K562 (cell line): ENCODE measurements at regions not wholly inside any gene's neighbourhood (a gene's known extent, or its start where the extent isn't known, plus 50 kb on each side); places are given as distances from the start of the nearest gene placed in this dataset.

ENCODE experiments used
- ATAC-seq: fragments of 200-7000 bp; cut with Tn5 transposase; 3 replicates; pipeline ENCODE4 v1.9.1; 2020; ENCODE audit warnings: moderate library complexity
- BruUV-seq: library from RNA; stranded (reverse); fragments of 400-500 nt; replicated peaks from 2 replicates; lab custom pipeline; 2021; lab: Mats Ljungman, UMichigan
- CTCF ChIA-PET: fragments of 300-600 bp; formaldehyde crosslinking; extraction: SDS; loops from one replicate; lab custom pipeline; 2021; ENCODE audit warnings: low intra/inter-chr PET ratio; lab: Yijun Ruan, JAX
- POLR2A ChIA-PET: fragments of 300-600, 350-650 bp; sonication (Branson Sonifier 250); formaldehyde crosslinking; extraction: SDS; loops from one replicate; lab custom pipeline; 2021; ENCODE audit warnings: antibody characterized with exemption, inconsistent platforms; lab: Yijun Ruan, JAX
- DNase-seq, 4 experiments: peaks; one replicate each; pipeline versions ENCODE4 v3.0.0 to v3.0.0-alpha.2; 2011 to 2018; ENCODE audit warnings: low spot score in 3 of 4, mixed read lengths in 3 of 4; ENCODE audit errors: extremely low read depth in 1 of 4
- FAIRE-seq: peaks from 2 replicates; lab custom pipeline; 2011; peaks lifted over from hg19 to GRCh38; lab: Jason Lieb, UNC
- H2AFZ ChIP-seq: 2 replicates; pipeline ENCODE4 v1.6.0; 2011; ENCODE audit warnings: low read depth, low read length, control low read depth, inconsistent platforms
- H3K27ac ChIP-seq: fragments of 200-600 bp; 3 replicates; pipeline ENCODE4 v1.8.0; 2011; ENCODE audit warnings: low read depth, mild to moderate bottlenecking, control low read depth, inconsistent platforms, low read length, moderate library complexity, mixed read lengths; ENCODE audit errors: extremely low read depth
- H3K27me3 ChIP-seq, 2 experiments: fragments of 300-600 bp in 1 of 2; 2 replicates in 1 of 2; 3 replicates in 1 of 2; pipeline versions ENCODE4 v1.6.0 to v1.8.0; 2011; ENCODE audit warnings: inconsistent platforms in 2 of 2, low read length in 2 of 2, mild to moderate bottlenecking in 1 of 2, mixed read lengths in 1 of 2, moderate library complexity in 1 of 2; ENCODE audit not compliant: control insufficient read depth in 2 of 2, insufficient read depth in 2 of 2
- H3K36me3 ChIP-seq: fragments of 300-600 bp; 3 replicates; pipeline ENCODE4 v1.8.0; 2011; ENCODE audit warnings: mild to moderate bottlenecking, low read length, inconsistent platforms; ENCODE audit not compliant: control insufficient read depth, insufficient read depth
- H3K4me1 ChIP-seq, 2 experiments: fragments of 200-600 bp in 1 of 2; replicated peaks in 1 of 2; 2 replicates in 1 of 2; 3 replicates in 1 of 2; pipeline versions ENCODE4 v1.5.1 to v1.8.0; 2011; ENCODE audit warnings: inconsistent platforms in 2 of 2, low read length in 2 of 2, mild to moderate bottlenecking in 1 of 2, mixed read lengths in 1 of 2, moderate library complexity in 1 of 2; ENCODE audit not compliant: control insufficient read depth in 2 of 2, insufficient read depth in 2 of 2
- H3K4me2 ChIP-seq: 2 replicates; pipeline ENCODE4 v1.6.1; 2011; ENCODE audit warnings: low read length, control low read depth, inconsistent platforms, mixed read lengths; ENCODE audit not compliant: insufficient read depth
- H3K4me3 ChIP-seq: fragments of 200-600 bp; sonication (generic), shearing (Covaris generic); 2 replicates; pipeline ENCODE4 v1.5.1; 2016; ENCODE audit warnings: control low read depth, inconsistent platforms
- H3K79me2 ChIP-seq: fragments of 200-600 bp; 3 replicates; pipeline ENCODE4 v1.8.0; 2011; ENCODE audit warnings: low read length, inconsistent platforms; ENCODE audit not compliant: control insufficient read depth, insufficient read depth
- H3K9ac ChIP-seq, 2 experiments: 2 replicates each; pipeline versions ENCODE4 v1.6.0 to v1.6.1; 2011; ENCODE audit warnings: low read depth in 2 of 2, low read length in 2 of 2, control low read depth in 1 of 2, inconsistent platforms in 1 of 2, mild to moderate bottlenecking in 1 of 2, mixed read lengths in 1 of 2; ENCODE audit not compliant: insufficient read depth in 1 of 2
- H3K9me1 ChIP-seq: one replicate; pipeline ENCODE4 v1.6.0; 2011; ENCODE audit warnings: inconsistent platforms, mild to moderate bottlenecking, low read length, moderate library complexity; ENCODE audit not compliant: control insufficient read depth, insufficient read depth
- H3K9me3 ChIP-seq: replicated peaks from 2 replicates; pipeline ENCODE4 v1.5.1; 2011; ENCODE audit warnings: low read depth, low read length, inconsistent platforms; ENCODE audit not compliant: control insufficient read depth, insufficient read depth
- H4K20me1 ChIP-seq: replicated peaks from 2 replicates; pipeline ENCODE4 v1.6.1; 2011; ENCODE audit warnings: low read length, inconsistent platforms, mixed read lengths; ENCODE audit not compliant: control insufficient read depth, insufficient read depth
- ARNT ChIP-seq, 2 experiments: fragments of 450-650 bp; IDR thresholded peaks; 2 replicates each; pipeline ENCODE4 v1.6.1; 2016; ENCODE audit warnings: mild to moderate bottlenecking in 1 of 2
- CBX3 ChIP-seq, 2 experiments: IDR thresholded peaks; 1 replicate in 1 of 2; 2 replicates in 1 of 2; pipeline ENCODE4 v1.6.1; 2012; ENCODE audit warnings: inconsistent platforms in 2 of 2, low read length in 2 of 2, borderline replicate concordance in 1 of 2, control low read depth in 1 of 2
- HOXB6 ChIP-seq: fragments of 250-450 bp; sonication (Bioruptor Pico); IDR thresholded peaks from 2 replicates; pipeline ENCODE4 v1.5.1; 2022; ENCODE audit warnings: mild to moderate bottlenecking, borderline replicate concordance
- KLF6 ChIP-seq: fragments of 250-450 bp; sonication (Bioruptor Pico); IDR thresholded peaks from 2 replicates; pipeline ENCODE4 v1.4.0; 2020; ENCODE audit warnings: mild to moderate bottlenecking, moderate library complexity, borderline replicate concordance
- PHF20 ChIP-seq: fragments of 450-650 bp; IDR thresholded peaks from 2 replicates; pipeline ENCODE4 v1.6.1; 2018; ENCODE audit not compliant: partially characterized antibody
- PML ChIP-seq: IDR thresholded peaks from 2 replicates; pipeline ENCODE4 v1.6.1; 2012; ENCODE audit warnings: low read length, inconsistent platforms
- SMAD3 ChIP-seq: fragments of 450-650 bp; formaldehyde crosslinking; conservative IDR thresholded peaks from 2 replicates; pipeline ENCODE4 v1.4.0; 2020; ENCODE audit warnings: mild to moderate bottlenecking
- STAG1 ChIP-seq: sonication (generic); formaldehyde crosslinking; IDR thresholded peaks from 2 replicates; pipeline ENCODE4 v1.5.0; 2020; ENCODE audit warnings: missing genetic modification reagents, borderline replicate concordance
- ZNF165 ChIP-seq: fragments of 250-450 bp; sonication (Bioruptor Pico); IDR thresholded peaks from 2 replicates; pipeline ENCODE4 v1.4.0; 2020; ENCODE audit warnings: borderline replicate concordance
- ZNF239 ChIP-seq: fragments of 250-450 bp; sonication (Bioruptor Pico); IDR thresholded peaks from 2 replicates; pipeline ENCODE4 v1.4.0; 2020; ENCODE audit warnings: mild to moderate bottlenecking
- ZSCAN32 ChIP-seq: fragments of 450-650 bp; formaldehyde crosslinking; IDR thresholded peaks from 2 replicates; pipeline ENCODE4 v1.4.0; 2020; ENCODE audit warnings: mild to moderate bottlenecking, moderate library complexity
- WGBS: fragments of 100-300 bp; shearing (Covaris generic); methylation state at CpG from one replicate; pipeline ENCODE4 v1.1.6; 2016; ENCODE audit warnings: low coverage, mixed read lengths; ENCODE audit not compliant: insufficient coverage; ENCODE audit errors: missing lambda C conversion rate; 5-methylcytosine and 5-hydroxymethylcytosine counted together
- in situ Hi-C: fragments of 300-500 bp; cut with MboI; formaldehyde crosslinking; loops from 4 replicates; pipeline ENCODE4 v1.15.0; 2018; ENCODE audit warnings: inconsistent platforms, mixed read lengths
- intact Hi-C: fragments of 100-400 bp; cut with micrococcal nuclease; formaldehyde crosslinking; loops from 2 replicates; pipeline ENCODE4 v1.14.2; 2022
- TF ChIP-seq, protein P1 (sequence below): fragments of 450-650 bp; IDR thresholded peaks from 2 replicates; pipeline ENCODE4 v1.6.1; 2014; ENCODE audit warnings: low read depth, mild to moderate bottlenecking, moderate library complexity, borderline replicate concordance

GRCh38 chr2:31711737-31712136 lies 131.0 kb upstream of the SRD5A2 start:
- in situ Hi-C loops = loop anchor here (25.0 kb wide), 1 partner anchor 1676 kb away; no protein-coding TSS in a partner anchor

GRCh38 chr2:31710121-31710520 lies 129.4 kb upstream of the SRD5A2 start:
- BruUV-seq = no TSS peak

More at GRCh38 chr2:31711737-31712136, 131.0 kb upstream of the SRD5A2 start:
- CTCF ChIA-PET = no interaction called here
- H3K4me1 ChIP-seq = no peaks in the 10 kb centered on the region
- no peak overlapping the region for H2AFZ ChIP-seq
- FAIRE-seq (no peak), DNase-seq (no peak), ATAC-seq (no peak)
- 0 out of 5 replicates have a peak, but pooled peaks cover 0 to 5% of the 10 kb centered on the region in 2 experiments for H3K27me3 ChIP-seq
- no peaks in the 10 kb centered on the region for H4K20me1 ChIP-seq
- H3K79me2 ChIP-seq = no peaks in the 10 kb centered on the region
- no peak overlapping the region for H3K9ac ChIP-seq
- H3K4me3 ChIP-seq = no peak overlapping the region
- H3K9me1 ChIP-seq = no peaks in the 10 kb centered on the region
- intact Hi-C loops = no loop called here
- no peaks in the 10 kb centered on the region for H3K9me3 ChIP-seq
- POLR2A ChIA-PET = no interaction called here
- no peak overlapping the region for H3K4me2 ChIP-seq
- TF ChIP-seq ZSCAN32 (CRISPR knock-in tag) (no peak), CBX3 (IDR thresholded peaks at IDR 0.05; ENCODE audit: borderline replicate concordance in 1 of 2, low read length in 2 of 2) (no peak), ZNF239 (CRISPR knock-in tag) (no peak), ARNT (IDR thresholded peaks at IDR 0.05) (no peak), SMAD3 (CRISPR knock-in tag) (no peak), ZNF165 (CRISPR knock-in tag) (no peak)
- H3K27ac ChIP-seq = no peak overlapping the region
- no TSS peak for BruUV-seq
- H3K36me3 ChIP-seq = no peaks in the 10 kb centered on the region

More at GRCh38 chr2:31710121-31710520, 129.4 kb upstream of the SRD5A2 start:
- Histone ChIP-seq H3K4me2 (no peak overlapping the region), H2AFZ (no peak overlapping the region), H4K20me1 (no peaks in the 10 kb centered on the region), H3K9ac (no peak overlapping the region), H3K27ac (no peak overlapping the region), H3K27me3 (0 out of 5 replicates have a peak, but pooled peaks cover 0 to 5% of the 10 kb centered on the region in 2 experiments), H3K79me2 (no peaks in the 10 kb centered on the region), H3K9me1 (no peaks in the 10 kb centered on the region), H3K36me3 (no peaks in the 10 kb centered on the region), H3K4me1 (no peaks in the 10 kb centered on the region), H3K4me3 (no peak overlapping the region), H3K9me3 (no peaks in the 10 kb centered on the region)
- DNase-seq (no peak), FAIRE-seq (no peak), ATAC-seq (no peak)
- in situ Hi-C loops (loop anchor here (25.0 kb wide), 1 partner anchor 1677 kb away; no protein-coding TSS in a partner anchor), intact Hi-C loops (no loop called here)
- TF ChIP-seq KLF6 (CRISPR knock-in tag) = no peak
- no peak for TF ChIP-seq PHF20
- no peak for TF ChIP-seq PML
- TF ChIP-seq STAG1 = no peak
- no peak for TF ChIP-seq HOXB6 (CRISPR knock-in tag)
- TF ChIP-seq, protein P1, sequence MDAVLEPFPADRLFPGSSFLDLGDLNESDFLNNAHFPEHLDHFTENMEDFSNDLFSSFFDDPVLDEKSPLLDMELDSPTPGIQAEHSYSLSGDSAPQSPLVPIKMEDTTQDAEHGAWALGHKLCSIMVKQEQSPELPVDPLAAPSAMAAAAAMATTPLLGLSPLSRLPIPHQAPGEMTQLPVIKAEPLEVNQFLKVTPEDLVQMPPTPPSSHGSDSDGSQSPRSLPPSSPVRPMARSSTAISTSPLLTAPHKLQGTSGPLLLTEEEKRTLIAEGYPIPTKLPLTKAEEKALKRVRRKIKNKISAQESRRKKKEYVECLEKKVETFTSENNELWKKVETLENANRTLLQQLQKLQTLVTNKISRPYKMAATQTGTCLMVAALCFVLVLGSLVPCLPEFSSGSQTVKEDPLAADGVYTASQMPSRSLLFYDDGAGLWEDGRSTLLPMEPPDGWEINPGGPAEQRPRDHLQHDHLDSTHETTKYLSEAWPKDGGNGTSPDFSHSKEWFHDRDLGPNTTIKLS = no peak
- WGBS = 8% methylated on average over 2 of the region's 2 CpGs
- CTCF ChIA-PET = no interaction called here
- POLR2A ChIA-PET = no interaction called here
